VCaP (cell line): ENCODE measurements at regions not wholly inside any gene's neighbourhood (a gene's known extent, or its start where the extent isn't known, plus 50 kb on each side); places are given as distances from the start of the nearest gene placed in this dataset.

Experiments
- H3K27ac ChIP-seq: fragments of 450-650 bp; 2 replicates; pipeline ENCODE4 v1.5.1; 2017
- CTCF ChIP-seq: fragments of 450-650 bp; conservative IDR thresholded peaks from 2 replicates; pipeline ENCODE4 v1.5.1; 2017; ENCODE audit warnings: mild to moderate bottlenecking, moderate library complexity

- no peak overlapping the region for H3K27ac ChIP-seq
- no peak for TF ChIP-seq CTCF
These were observed 147.1 kb downstream of the FAM181B start for GRCh38 chr11:82586581-82586980.

GRCh38 chr11:82577246-82577645, 156.4 kb downstream of the FAM181B start:
- no peak for TF ChIP-seq CTCF

GRCh38 chr11:82560836-82561235, 172.8 kb downstream of the FAM181B start:
- TF ChIP-seq CTCF: no peak
- no peak overlapping the region for H3K27ac ChIP-seq

More at GRCh38 chr11:82577246-82577645, 156.4 kb downstream of the FAM181B start:
- no peak overlapping the region for H3K27ac ChIP-seq

- no peak overlapping the region for H3K27ac ChIP-seq
- no peak for TF ChIP-seq CTCF
These were observed 174.1 kb downstream of the FAM181B start for GRCh38 chr11:82559609-82560008.

- H3K27ac ChIP-seq: no peak overlapping the region
- no peak for TF ChIP-seq CTCF
These were observed 176.4 kb downstream of the FAM181B start for GRCh38 chr11:82557274-82557673.

- no peak overlapping the region for H3K27ac ChIP-seq
- TF ChIP-seq CTCF: no peak
These were observed 177.5 kb downstream of the FAM181B start for GRCh38 chr11:82556210-82556609.

- TF ChIP-seq CTCF: no peak
- H3K27ac ChIP-seq: no peak overlapping the region
These were observed 186.8 kb downstream of the FAM181B start for GRCh38 chr11:82546661-82547557.
